H1 (cell line): ENCODE measurements at regions not wholly inside any gene's neighbourhood (a gene's known extent, or its start where the extent isn't known, plus 50 kb on each side); places are given as distances from the start of the nearest gene placed in this dataset.

Experiments
- CTCF ChIA-PET: fragments of 300-600 bp; sonication (Branson Sonifier 250); formaldehyde crosslinking; loops from one replicate; lab custom pipeline; 2021; ENCODE audit not compliant: partially characterized antibody; lab: Charles Lee
- POLR2A ChIA-PET: fragments of 300-600 bp; sonication (Branson Sonifier 250); formaldehyde crosslinking; loops from one replicate; lab custom pipeline; 2021; ENCODE audit warnings: inconsistent platforms; ENCODE audit not compliant: partially characterized antibody; lab: Charles Lee
- DNase-seq, 2 experiments: peaks; one replicate each; pipeline versions ENCODE4 v3.0.0 to v3.0.0-alpha.2; 2010 to 2022; ENCODE audit warnings: low spot score in 2 of 2, low read depth in 1 of 2, mixed read lengths in 1 of 2
- FAIRE-seq: peaks from 2 replicates; lab custom pipeline; 2011; peaks lifted over from hg19 to GRCh38; lab: Jason Lieb, UNC
- H2AFZ ChIP-seq: 2 replicates; pipeline ENCODE4 v1.8.1; 2012; ENCODE audit warnings: low read length, inconsistent platforms
- H2AK5ac ChIP-seq: 2 replicates; pipeline ENCODE4 v1.6.1; 2013; ENCODE audit warnings: low read depth, low read length
- H2BK120ac ChIP-seq: replicated peaks from 2 replicates; pipeline ENCODE3; 2013; ENCODE audit warnings: low read depth, low read length, inconsistent platforms
- H2BK12ac ChIP-seq: 2 replicates; pipeline ENCODE4 v1.6.1; 2013; ENCODE audit warnings: low read depth, low read length
- H2BK15ac ChIP-seq: 2 replicates; pipeline ENCODE4 v1.6.1; 2013; ENCODE audit warnings: low read length
- H2BK20ac ChIP-seq: 2 replicates; pipeline ENCODE4 v1.6.1; 2013; ENCODE audit warnings: low read length
- H2BK5ac ChIP-seq: 2 replicates; pipeline ENCODE4 v1.6.1; 2013; ENCODE audit warnings: low read depth, low read length
- H3K14ac ChIP-seq: 2 replicates; pipeline ENCODE4 v1.6.1; 2013; ENCODE audit warnings: inconsistent platforms; ENCODE audit not compliant: insufficient read length
- H3K18ac ChIP-seq: 2 replicates; pipeline ENCODE4 v1.6.1; 2013; ENCODE audit warnings: low read length; ENCODE audit errors: extremely low read depth
- H3K23ac ChIP-seq: 2 replicates; pipeline ENCODE4 v1.6.1; 2013; ENCODE audit warnings: inconsistent platforms; ENCODE audit not compliant: insufficient read length
- H3K23me2 ChIP-seq: 2 replicates; pipeline ENCODE4 v1.6.1; 2013; ENCODE audit warnings: low read depth, low read length
- H3K27ac ChIP-seq: 2 replicates; pipeline ENCODE4 v1.6.1; 2011; ENCODE audit warnings: low read depth, low read length, inconsistent platforms
- H3K27me3 ChIP-seq, 4 experiments: replicated peaks in 1 of 4; 1 replicate in 1 of 4; 2 replicates in 3 of 4; pipeline versions ENCODE4 v1.6.1 to v1.8.1; 2011 to 2013; ENCODE audit warnings: low read length in 3 of 4, mild to moderate bottlenecking in 3 of 4, inconsistent platforms in 2 of 4, mixed read lengths in 2 of 4, moderate library complexity in 1 of 4; ENCODE audit not compliant: control insufficient read depth in 3 of 4, insufficient read depth in 3 of 4; ENCODE audit errors: extremely low read depth in 1 of 4
- H3K36me3 ChIP-seq, 4 experiments: 2 replicates each; pipeline versions ENCODE4 v1.6.1 to v1.8.1; 2011 to 2013; ENCODE audit warnings: mild to moderate bottlenecking in 4 of 4, low read length in 3 of 4, moderate library complexity in 2 of 4, control low read depth in 1 of 4, inconsistent platforms in 1 of 4; ENCODE audit not compliant: insufficient read depth in 4 of 4, control insufficient read depth in 2 of 4
- H3K4ac ChIP-seq: replicated peaks from 2 replicates; pipeline ENCODE3; 2013; ENCODE audit warnings: low read length, low read depth, mixed read lengths, inconsistent platforms; ENCODE audit not compliant: insufficient read length
- H3K4me1 ChIP-seq, 4 experiments: replicated peaks in 1 of 4; 1 replicate in 1 of 4; 2 replicates in 3 of 4; pipeline versions ENCODE4 v1.6.1 to v1.8.1; 2011 to 2013; ENCODE audit warnings: low read length in 3 of 4, inconsistent platforms in 2 of 4, mixed read lengths in 1 of 4; ENCODE audit not compliant: insufficient read depth in 4 of 4, control insufficient read depth in 3 of 4
- H3K4me2 ChIP-seq, 2 experiments: 2 replicates each; pipeline versions ENCODE4 v1.6.1 to v1.8.1; 2011 to 2013; ENCODE audit warnings: low read depth in 2 of 2, low read length in 2 of 2, control low read depth in 1 of 2, inconsistent platforms in 1 of 2, mild to moderate bottlenecking in 1 of 2; ENCODE audit not compliant: insufficient read depth in 1 of 2
- H3K4me3 ChIP-seq, 4 experiments: fragments of 200-600, 300-600 bp in 1 of 4; sonication (generic), shearing (Covaris generic), sonication (Bioruptor Twin) in 1 of 4; 2 replicates each; pipeline versions ENCODE4 v1.5.1 to v1.8.1; 2011 to 2016; ENCODE audit warnings: low read length in 4 of 4, low read depth in 3 of 4, control low read depth in 2 of 4, inconsistent platforms in 2 of 4, mild to moderate bottlenecking in 2 of 4, mixed read lengths in 1 of 4, moderate library complexity in 1 of 4; ENCODE audit not compliant: insufficient read depth in 2 of 4; ENCODE audit errors: extremely low read depth in 1 of 4
- H3K56ac ChIP-seq: replicated peaks from 2 replicates; pipeline ENCODE3; 2013; ENCODE audit warnings: low read depth, mild to moderate bottlenecking, mixed read lengths, low read length, inconsistent platforms; ENCODE audit not compliant: insufficient read length
- H3K79me1 ChIP-seq: 2 replicates; pipeline ENCODE4 v1.6.1; 2013; ENCODE audit warnings: low read depth, low read length, control low read depth
- H3K79me2 ChIP-seq, 2 experiments: 2 replicates each; pipeline versions ENCODE4 v1.6.1 to v1.8.1; 2012 to 2013; ENCODE audit warnings: low read length in 2 of 2, mild to moderate bottlenecking in 2 of 2, inconsistent platforms in 1 of 2; ENCODE audit not compliant: insufficient read depth in 2 of 2, control insufficient read depth in 1 of 2
- H3K9ac ChIP-seq, 4 experiments: replicated peaks in 1 of 4; 1 replicate in 1 of 4; 2 replicates in 3 of 4; pipeline versions ENCODE4 v1.6.1 to v1.8.1; 2011 to 2013; ENCODE audit warnings: low read depth in 3 of 4, low read length in 3 of 4, control low read depth in 2 of 4, mild to moderate bottlenecking in 2 of 4, moderate library complexity in 2 of 4, inconsistent platforms in 1 of 4; ENCODE audit errors: extremely low read depth in 1 of 4
- H3K9me3 ChIP-seq, 2 experiments: 2 replicates each; pipeline versions ENCODE4 v1.6.1 to v1.8.1; 2012 to 2013; ENCODE audit warnings: mild to moderate bottlenecking in 2 of 2, moderate library complexity in 2 of 2, control low read depth in 1 of 2, inconsistent platforms in 1 of 2, low read depth in 1 of 2, low read length in 1 of 2, mixed read lengths in 1 of 2; ENCODE audit not compliant: insufficient read depth in 2 of 2
- H4K20me1 ChIP-seq, 2 experiments: replicated peaks in 1 of 2; 2 replicates each; pipeline versions ENCODE3 to v1.8.1; 2011 to 2013; ENCODE audit warnings: inconsistent platforms in 2 of 2, low read length in 2 of 2, mild to moderate bottlenecking in 1 of 2; ENCODE audit not compliant: insufficient read depth in 2 of 2, control insufficient read depth in 1 of 2
- H4K5ac ChIP-seq: 2 replicates; pipeline ENCODE4 v1.6.1; 2013; ENCODE audit warnings: low read length, low read depth, mixed read lengths, inconsistent platforms; ENCODE audit not compliant: insufficient read length
- H4K8ac ChIP-seq: 2 replicates; pipeline ENCODE4 v1.8.0; 2013; ENCODE audit warnings: mild to moderate bottlenecking, moderate library complexity, low read length, inconsistent platforms; ENCODE audit not compliant: insufficient read depth; ENCODE audit errors: extremely low read depth
- H4K91ac ChIP-seq: replicated peaks from 2 replicates; pipeline ENCODE3; 2013; ENCODE audit warnings: low read length, mixed read lengths, inconsistent platforms; ENCODE audit not compliant: insufficient read length
- ATF3 ChIP-seq: IDR thresholded peaks from 2 replicates; pipeline ENCODE4 v1.6.1; 2011; ENCODE audit warnings: low read depth, mild to moderate bottlenecking, low read length; ENCODE audit not compliant: insufficient read depth
- BACH1 ChIP-seq: IDR thresholded peaks from 2 replicates; pipeline ENCODE4 v1.6.1; 2012; ENCODE audit warnings: low read length, improper control_type of control experiment
- CTBP2 ChIP-seq: IDR thresholded peaks from 2 replicates; pipeline ENCODE4 v1.7.0; 2011; ENCODE audit warnings: borderline replicate concordance, mild to moderate bottlenecking, moderate library complexity, mixed read lengths, low read length; ENCODE audit not compliant: insufficient read depth, insufficient read length
- HDAC6 ChIP-seq: IDR thresholded peaks from one replicate; pipeline ENCODE4 v1.7.1; 2012; ENCODE audit warnings: low read depth, mild to moderate bottlenecking, inconsistent platforms, low read length, moderate library complexity
- JUND ChIP-seq: IDR thresholded peaks from 2 replicates; pipeline ENCODE4 v1.6.1; 2011; ENCODE audit warnings: mild to moderate bottlenecking, improper control_type of control experiment, low read length
- POLR2A ChIP-seq, 2 experiments: IDR thresholded peaks; 1 replicate in 1 of 2; 2 replicates in 1 of 2; pipeline ENCODE4 v1.6.1; 2011; ENCODE audit warnings: low read depth in 2 of 2, low read length in 2 of 2, mild to moderate bottlenecking in 2 of 2; ENCODE audit errors: control extremely low read depth in 1 of 2
- RBBP5 ChIP-seq: IDR thresholded peaks from 2 replicates; pipeline ENCODE4 v1.7.1; 2012; ENCODE audit warnings: low read depth, mild to moderate bottlenecking, inconsistent platforms, low read length, moderate library complexity, borderline replicate concordance
- SIX5 ChIP-seq: IDR thresholded peaks from 2 replicates; pipeline ENCODE4 v1.6.1; 2011; ENCODE audit warnings: mild to moderate bottlenecking, low read depth, low read length
- TAF1 ChIP-seq: IDR thresholded peaks from 2 replicates; pipeline ENCODE4 v1.6.1; 2011; ENCODE audit warnings: mild to moderate bottlenecking, low read depth, low read length
- TBP ChIP-seq: IDR thresholded peaks from 2 replicates; pipeline ENCODE4 v1.6.1; 2011; ENCODE audit warnings: low read depth, low read length, improper control_type of control experiment
- WGBS, 2 experiments: shearing (Covaris generic) in 1 of 2; methylation state at CpG; one replicate each; pipeline versions ENCODE4 v1.1.6 to v1.1.7; 2013 to 2015; ENCODE audit warnings: low lambda C conversion rate in 2 of 2, mixed read lengths in 2 of 2, inconsistent platforms in 1 of 2, low coverage in 1 of 2, missing lambda C conversion rate in 1 of 2; ENCODE audit not compliant: insufficient replicate concordance in 2 of 2, insufficient coverage in 1 of 2, insufficient read length in 1 of 2; ENCODE audit errors: extremely low coverage in 1 of 2, missing lambda C conversion rate in 1 of 2; 5-methylcytosine and 5-hydroxymethylcytosine counted together

GRCh38 chr11:91871791-91872190, 352.8 kb upstream of the FAT3 start:
- Histone ChIP-seq H3K9me3 (no peaks in the 10 kb centered on the region), H3K4me2 (no peak overlapping the region)
- TF ChIP-seq TBP (no peak), SIX5 (no peak), JUND (no peak), BACH1 (no peak), CTBP2 (no peak), TAF1 (no peak), ATF3 (no peak), RBBP5 (no peak), HDAC6 (no peak), POLR2A (IDR thresholded peaks at IDR 0.05; ENCODE audit: control extremely low read depth in 1 of 2, low read depth in 2 of 2, low read length in 2 of 2) (no peak)
- TF ChIP-seq, all 59 proteins: peak for 0
- no peak overlapping the region for H2BK20ac ChIP-seq
- no peak overlapping the region for H2BK120ac ChIP-seq
- no peaks in the 10 kb centered on the region for H3K36me3 ChIP-seq
- H4K8ac ChIP-seq: no peak overlapping the region
- no peak overlapping the region for H3K4me3 ChIP-seq
- H3K23ac ChIP-seq: no peak overlapping the region
- H3K9ac ChIP-seq: no peak overlapping the region
- H3K79me1 ChIP-seq: no peaks in the 10 kb centered on the region
- no peak overlapping the region for H2BK15ac ChIP-seq
- no peak overlapping the region for H4K91ac ChIP-seq
- no peaks in the 10 kb centered on the region for H4K20me1 ChIP-seq
- FAIRE-seq (no peak), DNase-seq (no peak)
- H3K79me2 ChIP-seq: no peaks in the 10 kb centered on the region
- H4K5ac ChIP-seq: no peak overlapping the region
- CTCF ChIA-PET: interaction anchor here (0.9 kb wide), 1 partner anchor 19 kb away, joined by 3 read pairs; no protein-coding TSS in a partner anchor
- H2AK5ac ChIP-seq: no peak overlapping the region
- H3K27me3 ChIP-seq: no peaks in the 10 kb centered on the region
- no peak overlapping the region for H3K14ac ChIP-seq
- no peak overlapping the region for H3K4ac ChIP-seq
- H2BK5ac ChIP-seq: no peak overlapping the region
- no peaks in the 10 kb centered on the region for H3K23me2 ChIP-seq
- POLR2A ChIA-PET: no interaction called here
- no peak overlapping the region for H2BK12ac ChIP-seq
- WGBS, 2 experiments: 75% methylated on average over 1 of the region's 1 CpG; no CpG with 5 or more reads in 1 of the 2 experiments
- 0 out of 7 replicates have a peak, but pooled peaks cover 0 to 2% (median 0%) of the 10 kb centered on the region in 4 experiments for H3K4me1 ChIP-seq
- no peak overlapping the region for H2AFZ ChIP-seq
- no peak overlapping the region for H3K18ac ChIP-seq
- no peak overlapping the region for H3K27ac ChIP-seq
- no peak overlapping the region for H3K56ac ChIP-seq
